Activated CD8-positive, alpha-beta memory T cell treated with anti-CD3 and anti-CD28 coated beads for 24 hours (primary cell): ENCODE measurements at regions not wholly inside any gene's neighbourhood (a gene's known extent, or its start where the extent isn't known, plus 50 kb on each side); places are given as distances from the start of the nearest gene placed in this dataset.

Experiments used
- DNase-seq: peaks from one replicate; pipeline ENCODE4 v3.0.0-alpha.2; 2020

- DNase-seq, result no peak
Measured at GRCh38 chr15:94607176-94607654, 375.9 kb downstream of the MCTP2 start.

GRCh38 chr15:94610069-94610468 is 378.7 kb downstream of the MCTP2 start:
- no peak for DNase-seq

- no peak for DNase-seq
Measured at GRCh38 chr15:94610485-94610884, 379.1 kb downstream of the MCTP2 start.

- no peak for DNase-seq
Measured at GRCh38 chr15:94611656-94612055, 380.3 kb downstream of the MCTP2 start.

GRCh38 chr15:94615688-94616087 is 384.3 kb downstream of the MCTP2 start:
- DNase-seq, result no peak

- no peak for DNase-seq
Measured at GRCh38 chr15:94620632-94621031, 389.3 kb downstream of the MCTP2 start.

- no peak for DNase-seq
Measured at GRCh38 chr15:94621736-94622135, 390.4 kb downstream of the MCTP2 start.

GRCh38 chr15:94626949-94627348 is 395.6 kb downstream of the MCTP2 start:
- DNase-seq, result no peak

- no peak for DNase-seq
Measured at GRCh38 chr15:94631608-94632007, 400.2 kb downstream of the MCTP2 start.

- DNase-seq, result no peak
Measured at GRCh38 chr15:94638183-94638582, 406.8 kb downstream of the MCTP2 start.

GRCh38 chr15:94639701-94640100 is 408.3 kb downstream of the MCTP2 start:
- no peak for DNase-seq

GRCh38 chr15:94644433-94644832 is 413.1 kb downstream of the MCTP2 start:
- DNase-seq, result no peak

GRCh38 chr15:94653071-94653470 is 421.7 kb downstream of the MCTP2 start:
- DNase-seq, result no peak

GRCh38 chr15:94655249-94655880 is 424.0 kb downstream of the MCTP2 start:
- DNase-seq, result no peak

GRCh38 chr15:94665676-94666441 is 434.5 kb downstream of the MCTP2 start:
- DNase-seq, result no peak

- no peak for DNase-seq
Measured at GRCh38 chr15:94666553-94666952, 435.2 kb downstream of the MCTP2 start.

GRCh38 chr15:94667109-94667508 is 435.7 kb downstream of the MCTP2 start:
- no peak for DNase-seq

GRCh38 chr15:94670438-94671034 is 439.2 kb downstream of the MCTP2 start:
- no peak for DNase-seq

GRCh38 chr15:94671858-94672532 is 440.6 kb downstream of the MCTP2 start:
- DNase-seq, result no peak

GRCh38 chr15:94673801-94674200 is 442.4 kb downstream of the MCTP2 start:
- DNase-seq, result no peak

GRCh38 chr15:94674296-94674695 is 442.9 kb downstream of the MCTP2 start:
- DNase-seq, result no peak

GRCh38 chr15:94677202-94677790 is 445.9 kb downstream of the MCTP2 start:
- DNase-seq, result no peak

- DNase-seq, result no peak
Measured at GRCh38 chr15:94682171-94682570, 450.8 kb downstream of the MCTP2 start.
